GM21367 (cell line): ENCODE measurements at regions not wholly inside any gene's neighbourhood (a gene's known extent, or its start where the extent isn't known, plus 50 kb on each side); places are given as distances from the start of the nearest gene placed in this dataset.

ENCODE experiments used
- ATAC-seq: cut with Tn5 transposase; IDR thresholded peaks from one replicate; pipeline ENCODE4 v1.9.1; 2021; ENCODE audit not compliant: unreplicated experiment

- ATAC-seq: no peak
Observed at GRCh38 chr17:71407981-71408380, 712.8 kb upstream of the SOX9 start.

- ATAC-seq: no peak
Observed at GRCh38 chr17:71409137-71409536, 711.7 kb upstream of the SOX9 start.

GRCh38 chr17:71409712-71410111 is 711.1 kb upstream of the SOX9 start:
- ATAC-seq: no peak

- no peak for ATAC-seq
Observed at GRCh38 chr17:71412803-71413202, 708.0 kb upstream of the SOX9 start.

GRCh38 chr17:71413935-71414334 is 706.9 kb upstream of the SOX9 start:
- no peak for ATAC-seq

GRCh38 chr17:71417142-71417541 is 703.7 kb upstream of the SOX9 start:
- ATAC-seq: no peak

- ATAC-seq: no peak
Observed at GRCh38 chr17:71422968-71423367, 697.9 kb upstream of the SOX9 start.

GRCh38 chr17:71423871-71424546 is 696.8 kb upstream of the SOX9 start:
- no peak for ATAC-seq

- no peak for ATAC-seq
Observed at GRCh38 chr17:71427801-71428200, 693.0 kb upstream of the SOX9 start.

GRCh38 chr17:71428897-71429296 is 691.9 kb upstream of the SOX9 start:
- no peak for ATAC-seq

- ATAC-seq: no peak
Observed at GRCh38 chr17:71430281-71430680, 690.5 kb upstream of the SOX9 start.

GRCh38 chr17:71431146-71431545 is 689.7 kb upstream of the SOX9 start:
- no peak for ATAC-seq

GRCh38 chr17:71432378-71433315 is 688.2 kb upstream of the SOX9 start:
- no peak for ATAC-seq

GRCh38 chr17:71434716-71435115 is 686.1 kb upstream of the SOX9 start:
- ATAC-seq: no peak

GRCh38 chr17:71436479-71436878 is 684.3 kb upstream of the SOX9 start:
- no peak for ATAC-seq

GRCh38 chr17:71437166-71437565 is 683.7 kb upstream of the SOX9 start:
- ATAC-seq: no peak

GRCh38 chr17:71438631-71439146 is 682.1 kb upstream of the SOX9 start:
- no peak for ATAC-seq

GRCh38 chr17:71440513-71440912 is 680.3 kb upstream of the SOX9 start:
- ATAC-seq: no peak

- ATAC-seq: no peak
Observed at GRCh38 chr17:71441098-71441497, 679.7 kb upstream of the SOX9 start.

GRCh38 chr17:71444078-71444477 is 676.7 kb upstream of the SOX9 start:
- no peak for ATAC-seq

GRCh38 chr17:71446645-71447437 is 674.0 kb upstream of the SOX9 start:
- no peak for ATAC-seq
